HL-60 (cell line): ENCODE measurements at regions not wholly inside any gene's neighbourhood (a gene's known extent, or its start where the extent isn't known, plus 50 kb on each side); places are given as distances from the start of the nearest gene placed in this dataset.

ENCODE experiments used
- GABPA ChIP-seq: IDR thresholded peaks from 2 replicates; pipeline ENCODE4 v1.6.1; 2012; ENCODE audit warnings: low read depth
- POLR2AphosphoS5 ChIP-seq: IDR thresholded peaks from 2 replicates; pipeline ENCODE4 v1.6.1; 2012; ENCODE audit warnings: low read depth
- REST ChIP-seq: IDR thresholded peaks from 2 replicates; pipeline ENCODE4 v1.6.1; 2012; ENCODE audit warnings: low read depth; ENCODE audit not compliant: insufficient replicate concordance
- TF ChIP-seq, protein P1 (sequence below): IDR thresholded peaks from one replicate; pipeline ENCODE4 v1.5.1; 2011; ENCODE audit warnings: low read length, control low read depth, inconsistent platforms; ENCODE audit not compliant: insufficient read depth

DNA sequence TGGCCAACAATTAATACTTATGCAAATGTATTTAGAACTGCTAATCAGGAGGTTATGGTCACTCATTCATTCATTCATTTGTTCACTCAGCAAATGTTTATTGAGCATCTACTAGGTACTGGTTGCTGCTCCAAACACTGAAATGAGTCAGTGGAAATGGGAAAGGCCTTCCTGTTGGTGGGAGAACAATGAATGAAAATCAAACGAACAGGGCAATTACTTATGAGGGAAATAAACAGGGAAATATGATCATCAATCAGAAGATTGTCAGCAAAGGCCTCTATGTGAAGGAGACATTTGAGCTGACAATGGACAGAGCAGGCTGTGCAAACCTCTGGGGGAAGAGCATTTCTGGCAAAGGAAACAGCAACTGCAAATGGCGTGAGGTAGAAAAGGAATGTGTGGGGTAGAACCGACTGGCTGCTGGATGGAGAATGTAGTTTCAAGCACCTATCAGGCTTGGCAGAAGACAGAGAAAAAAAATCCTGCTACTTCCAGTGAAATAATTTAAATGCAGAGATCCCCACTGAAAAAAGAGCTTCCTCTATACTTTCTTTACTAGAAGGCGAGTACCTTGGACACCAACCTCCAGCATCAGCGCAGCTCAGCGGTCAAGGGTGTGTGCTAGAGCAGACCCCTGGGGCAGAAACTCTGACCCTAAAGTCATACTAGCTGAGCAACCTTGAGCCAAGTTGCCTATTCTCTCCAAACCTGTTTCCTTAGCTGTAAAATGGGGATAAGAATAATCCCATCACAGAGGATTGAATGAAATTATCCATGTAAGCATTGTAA, 108.8 kb upstream of the EEPD1 start:
- TF ChIP-seq, protein P1, sequence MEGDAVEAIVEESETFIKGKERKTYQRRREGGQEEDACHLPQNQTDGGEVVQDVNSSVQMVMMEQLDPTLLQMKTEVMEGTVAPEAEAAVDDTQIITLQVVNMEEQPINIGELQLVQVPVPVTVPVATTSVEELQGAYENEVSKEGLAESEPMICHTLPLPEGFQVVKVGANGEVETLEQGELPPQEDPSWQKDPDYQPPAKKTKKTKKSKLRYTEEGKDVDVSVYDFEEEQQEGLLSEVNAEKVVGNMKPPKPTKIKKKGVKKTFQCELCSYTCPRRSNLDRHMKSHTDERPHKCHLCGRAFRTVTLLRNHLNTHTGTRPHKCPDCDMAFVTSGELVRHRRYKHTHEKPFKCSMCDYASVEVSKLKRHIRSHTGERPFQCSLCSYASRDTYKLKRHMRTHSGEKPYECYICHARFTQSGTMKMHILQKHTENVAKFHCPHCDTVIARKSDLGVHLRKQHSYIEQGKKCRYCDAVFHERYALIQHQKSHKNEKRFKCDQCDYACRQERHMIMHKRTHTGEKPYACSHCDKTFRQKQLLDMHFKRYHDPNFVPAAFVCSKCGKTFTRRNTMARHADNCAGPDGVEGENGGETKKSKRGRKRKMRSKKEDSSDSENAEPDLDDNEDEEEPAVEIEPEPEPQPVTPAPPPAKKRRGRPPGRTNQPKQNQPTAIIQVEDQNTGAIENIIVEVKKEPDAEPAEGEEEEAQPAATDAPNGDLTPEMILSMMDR: no peak
- TF ChIP-seq REST (no peak), GABPA (no peak), POLR2AphosphoS5 (no peak)
